HFFc6 (cell line): ENCODE measurements at regions not wholly inside any gene's neighbourhood (a gene's known extent, or its start where the extent isn't known, plus 50 kb on each side); places are given as distances from the start of the nearest gene placed in this dataset.

Experiments used
- DNase-seq: peaks from one replicate; pipeline ENCODE4 v3.0.0-alpha.2; 2018
- H3K27ac Mint-ChIP-seq: 2 replicates; pipeline ENCODE4 v1.8.0; 2020; ENCODE audit warnings: mild to moderate bottlenecking, mixed read lengths
- H3K27me3 Mint-ChIP-seq: 2 replicates; pipeline ENCODE4 v1.8.0; 2021; ENCODE audit warnings: mild to moderate bottlenecking, moderate library complexity, mixed read lengths; ENCODE audit not compliant: insufficient read depth
- H3K36me3 Mint-ChIP-seq: 2 replicates; pipeline ENCODE4 v1.8.0; 2021; ENCODE audit warnings: low read depth, mixed read lengths
- H3K4me1 Mint-ChIP-seq: 2 replicates; pipeline ENCODE4 v1.8.0; 2020; ENCODE audit warnings: low read depth, mixed read lengths
- H3K4me3 Mint-ChIP-seq: 2 replicates; pipeline ENCODE4 v1.8.0; 2020; ENCODE audit warnings: mild to moderate bottlenecking, moderate library complexity, mixed read lengths
- H3K9me3 Mint-ChIP-seq: 2 replicates; pipeline ENCODE4 v1.8.0; 2020; ENCODE audit warnings: mild to moderate bottlenecking, mixed read lengths
- CTCF ChIP-seq: fragments of 200-600 bp; sonication (generic); IDR thresholded peaks from 2 replicates; pipeline ENCODE4 v1.5.0; 2021; ENCODE audit warnings: antibody characterized with exemption, mild to moderate bottlenecking

- no peak overlapping the region for H3K27ac Mint-ChIP-seq
- peaks cover 2% of the 10 kb centered on the region; the same call in 1 of the 2 replicates for H3K27me3 Mint-ChIP-seq
- H3K4me1 Mint-ChIP-seq, result no peaks in the 10 kb centered on the region
- no peak overlapping the region for H3K4me3 Mint-ChIP-seq
- DNase-seq, result no peak
- no peaks in the 10 kb centered on the region for H3K9me3 Mint-ChIP-seq
- H3K36me3 Mint-ChIP-seq, result no peaks in the 10 kb centered on the region
- TF ChIP-seq CTCF, result no peak
Observed at GRCh38 chr20:11077226-11077625, 403.4 kb upstream of the JAG1 start.

- Mint-ChIP-seq H3K4me1 (no peaks in the 10 kb centered on the region), H3K9me3 (no peaks in the 10 kb centered on the region; the same call in 1 of the 2 replicates), H3K27ac (no peak overlapping the region), H3K4me3 (no peak overlapping the region), H3K36me3 (no peaks in the 10 kb centered on the region), H3K27me3 (peaks cover 5% of the 10 kb centered on the region)
- no peak for TF ChIP-seq CTCF
- DNase-seq, result no peak
Observed at GRCh38 chr20:11080010-11080409, 406.2 kb upstream of the JAG1 start.

- Mint-ChIP-seq H3K4me3 (no peak overlapping the region), H3K9me3 (no peaks in the 10 kb centered on the region; the same call in 1 of the 2 replicates), H3K4me1 (no peaks in the 10 kb centered on the region), H3K27me3 (peaks cover 5% of the 10 kb centered on the region), H3K36me3 (no peaks in the 10 kb centered on the region), H3K27ac (no peak overlapping the region)
- TF ChIP-seq CTCF, result no peak
- DNase-seq, result no peak
Observed at GRCh38 chr20:11080781-11081377, 407.1 kb upstream of the JAG1 start.

- Mint-ChIP-seq H3K4me1 (no peaks in the 10 kb centered on the region), H3K4me3 (no peak overlapping the region)
Observed at GRCh38 chr20:11083841-11084240, 410.0 kb upstream of the JAG1 start.

GRCh38 chr20:11084508-11084907, 410.7 kb upstream of the JAG1 start:
- no peak for DNase-seq
- no peak overlapping the region for H3K4me3 Mint-ChIP-seq
- H3K36me3 Mint-ChIP-seq, result no peaks in the 10 kb centered on the region
- H3K9me3 Mint-ChIP-seq, result no peaks in the 10 kb centered on the region; the same call in 1 of the 2 replicates
- no peaks in the 10 kb centered on the region for H3K4me1 Mint-ChIP-seq
- no peak overlapping the region for H3K27ac Mint-ChIP-seq
- H3K27me3 Mint-ChIP-seq, result peaks cover 5% of the 10 kb centered on the region
- TF ChIP-seq CTCF, result no peak

More at GRCh38 chr20:11083841-11084240, 410.0 kb upstream of the JAG1 start:
- Mint-ChIP-seq H3K27ac (no peak overlapping the region), H3K27me3 (peaks cover 5% of the 10 kb centered on the region), H3K9me3 (no peaks in the 10 kb centered on the region; the same call in 1 of the 2 replicates), H3K36me3 (no peaks in the 10 kb centered on the region)
- no peak for TF ChIP-seq CTCF
- DNase-seq, result no peak

- no peaks in the 10 kb centered on the region; the same call in 1 of the 2 replicates for H3K9me3 Mint-ChIP-seq
- H3K27me3 Mint-ChIP-seq, result peaks cover 3% of the 10 kb centered on the region
- no peaks in the 10 kb centered on the region for H3K36me3 Mint-ChIP-seq
- no peak overlapping the region for H3K4me3 Mint-ChIP-seq
- TF ChIP-seq CTCF, result no peak
- no peak overlapping the region for H3K27ac Mint-ChIP-seq
- DNase-seq, result no peak
- no peaks in the 10 kb centered on the region for H3K4me1 Mint-ChIP-seq
Observed at GRCh38 chr20:11086970-11087369, 413.2 kb upstream of the JAG1 start.
